GM19455 (cell line): ENCODE measurements at regions not wholly inside any gene's neighbourhood (a gene's known extent, or its start where the extent isn't known, plus 50 kb on each side); places are given as distances from the start of the nearest gene placed in this dataset.

ENCODE experiments used
- ATAC-seq: cut with Tn5 transposase; IDR thresholded peaks from one replicate; pipeline ENCODE4 v1.9.1; 2021; ENCODE audit not compliant: unreplicated experiment

DNA sequence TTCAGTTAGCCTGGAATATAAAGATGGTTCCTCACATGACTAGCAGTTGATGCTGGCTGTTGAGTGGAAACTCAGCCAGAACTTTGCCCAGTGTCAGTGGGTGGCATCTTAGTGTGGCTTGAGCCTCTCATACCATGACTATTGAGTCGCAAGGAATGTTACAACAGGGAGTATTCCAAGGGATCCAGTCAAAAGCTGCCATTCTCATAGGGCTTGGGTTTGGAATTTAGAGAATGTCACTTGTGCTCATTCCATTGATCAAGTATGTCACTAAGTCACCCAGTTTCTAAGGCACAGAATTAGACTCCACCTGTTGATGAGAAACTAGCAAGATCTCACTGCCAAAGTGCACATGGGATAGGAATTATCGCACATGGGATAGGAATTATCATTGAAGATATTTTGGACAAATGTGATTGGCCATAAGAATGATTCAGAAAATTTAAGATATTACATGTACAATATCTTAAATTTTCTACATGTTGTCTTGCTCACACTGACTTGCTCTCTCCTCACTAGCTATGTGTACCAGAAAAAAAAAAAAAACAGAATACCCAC, 1290.7 kb upstream of the ADGRL2 start:
- no peak for ATAC-seq

DNA sequence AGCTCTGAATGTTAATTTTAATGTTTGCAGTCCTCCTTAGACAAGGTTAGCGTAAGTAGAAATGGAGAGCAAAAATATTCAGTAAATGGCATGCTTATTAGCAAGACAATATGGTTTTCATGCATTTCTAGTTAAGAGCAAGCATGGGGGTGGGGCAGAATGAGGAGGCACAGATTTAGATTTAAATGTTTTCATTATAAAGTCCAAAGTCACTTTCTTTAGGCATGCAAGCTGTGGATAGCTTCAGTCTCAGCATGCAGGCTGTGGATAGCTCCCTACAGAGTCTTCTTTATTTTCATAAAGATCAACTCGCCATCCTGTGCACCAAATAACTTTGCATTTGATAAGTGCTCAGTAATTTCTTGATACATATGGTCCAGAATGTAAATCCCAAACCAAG, 1294.5 kb upstream of the ADGRL2 start:
- ATAC-seq, result no peak

DNA sequence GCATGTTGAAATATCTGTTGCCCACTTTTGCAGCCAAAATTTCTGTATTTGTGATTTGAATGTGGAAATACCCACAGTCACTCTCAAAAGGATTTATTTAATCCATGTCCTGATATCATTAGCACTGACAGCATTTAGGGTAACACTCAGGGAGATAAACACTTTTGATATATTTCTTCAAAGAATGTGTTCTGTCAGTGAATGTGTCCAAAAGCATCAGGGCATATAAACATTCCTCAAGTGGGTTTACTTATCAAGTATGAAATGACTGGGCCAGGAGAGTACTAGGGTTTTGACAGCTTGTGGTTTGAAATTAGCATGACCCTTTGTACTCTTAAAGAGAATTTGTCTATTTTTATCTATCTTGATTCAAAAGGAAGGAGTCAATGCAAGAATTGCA, 1302.1 kb upstream of the ADGRL2 start:
- no peak for ATAC-seq

DNA sequence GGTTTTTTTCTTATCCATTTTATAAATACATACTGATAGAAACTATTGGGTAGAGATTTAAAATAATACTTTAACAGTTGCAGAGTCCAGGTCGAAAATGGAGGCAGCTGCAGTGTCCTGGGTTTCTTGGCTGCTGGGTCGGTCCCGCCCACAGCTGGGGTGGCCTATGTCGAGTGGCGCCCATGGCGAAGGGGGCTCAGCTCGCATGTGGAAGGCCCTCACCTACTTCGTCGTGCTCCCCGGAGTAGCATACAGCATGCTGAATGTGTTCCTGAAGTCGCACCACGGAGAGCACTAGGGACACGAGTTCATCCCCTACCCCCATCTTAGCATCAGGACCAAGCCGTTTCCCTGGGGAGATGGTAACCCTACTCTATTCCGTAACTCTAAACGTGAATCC, 1304.9 kb upstream of the ADGRL2 start:
- ATAC-seq, result no peak

DNA sequence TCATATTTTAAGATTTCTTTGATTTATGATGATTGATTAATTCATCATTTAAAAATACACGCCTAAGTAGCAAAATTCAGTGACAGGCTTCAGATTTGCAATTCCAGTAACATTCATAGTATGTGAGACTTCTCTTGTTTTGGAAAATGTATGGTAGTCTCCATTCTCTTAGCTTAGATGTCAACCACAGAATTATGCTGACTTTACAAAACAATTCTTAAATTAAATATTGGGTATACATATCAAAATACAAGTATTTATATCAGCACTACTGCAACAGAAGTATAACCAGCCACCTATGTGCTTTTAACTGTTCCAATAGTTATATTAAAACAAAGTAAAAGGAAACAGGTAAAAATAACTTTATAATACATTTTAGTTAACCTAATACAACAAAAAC, 1328.6 kb upstream of the ADGRL2 start:
- no peak for ATAC-seq

DNA sequence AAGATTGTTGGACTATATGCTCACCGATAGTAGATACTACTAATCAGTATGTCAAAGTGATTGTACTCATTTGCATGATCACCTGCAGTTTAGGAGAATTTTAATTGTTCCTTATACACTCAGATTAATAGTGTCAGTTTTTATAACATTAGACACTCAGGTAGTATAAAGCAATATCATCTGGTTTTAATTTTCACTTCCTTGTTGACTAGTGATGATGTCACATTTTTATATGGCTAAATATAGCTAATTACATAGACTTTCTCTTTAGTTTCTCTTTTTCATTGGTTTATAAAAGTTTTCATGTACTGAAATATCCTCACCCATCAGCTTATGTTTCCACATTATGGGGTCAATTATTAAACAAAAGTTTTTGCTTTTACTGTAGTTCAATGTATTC, 1332.4 kb upstream of the ADGRL2 start:
- no peak for ATAC-seq

DNA sequence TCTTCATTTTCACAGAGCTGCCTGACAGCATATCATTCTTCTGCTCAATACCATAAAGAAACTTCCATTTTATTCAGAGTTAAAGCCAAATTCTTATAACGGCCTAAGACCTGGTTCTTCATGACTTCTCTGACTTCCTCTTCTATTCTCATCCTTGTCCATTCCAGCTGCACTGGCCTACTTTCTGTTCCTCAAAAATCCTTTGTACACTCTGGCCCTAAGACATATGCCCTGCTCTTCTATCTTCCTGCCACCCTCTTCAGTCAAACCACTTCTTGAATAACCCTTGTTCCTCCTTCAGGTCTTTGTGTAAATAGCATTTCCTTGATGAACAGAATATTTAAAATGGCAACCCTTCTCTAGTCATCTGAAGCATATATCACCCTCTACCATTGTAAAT, 1338.7 kb upstream of the ADGRL2 start:
- ATAC-seq, result no peak

DNA sequence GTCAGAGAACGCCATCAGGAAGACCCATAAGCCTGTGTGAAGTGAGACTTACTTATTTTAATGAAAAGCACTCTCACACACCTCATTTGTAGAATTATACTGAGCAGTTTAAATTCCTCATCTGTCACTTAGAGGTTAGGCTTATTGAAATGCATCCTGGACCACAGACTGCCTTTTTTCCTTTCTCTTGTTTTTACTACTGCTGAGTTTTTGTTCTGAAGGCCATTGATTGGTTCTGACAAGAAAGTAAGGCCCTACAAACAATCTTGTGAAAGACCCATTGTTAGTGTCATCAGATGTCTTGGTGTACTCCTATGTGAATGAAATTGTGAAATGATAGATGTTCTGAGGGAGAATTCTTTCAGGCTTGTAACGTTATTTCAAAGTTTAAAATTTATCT, 1343.3 kb upstream of the ADGRL2 start:
- ATAC-seq, result no peak

DNA sequence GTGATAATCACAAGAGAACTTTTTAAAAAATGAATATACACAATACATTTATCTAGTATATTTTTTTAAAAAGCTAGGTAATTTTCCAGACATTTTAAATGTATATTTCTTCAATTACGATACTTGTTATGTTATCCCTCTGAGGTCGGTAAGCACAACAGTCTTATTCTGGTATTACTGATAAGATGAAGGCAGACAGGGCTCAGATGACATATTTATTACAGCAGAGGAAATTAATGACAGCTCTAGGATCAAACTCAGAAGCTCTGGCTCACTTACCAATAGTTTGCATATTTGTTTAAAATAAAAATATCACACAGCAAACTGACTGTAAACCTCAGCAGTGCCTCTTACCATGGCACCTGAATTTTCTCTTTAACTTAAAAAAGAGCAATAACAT, 1347.0 kb upstream of the ADGRL2 start:
- ATAC-seq, result no peak

DNA sequence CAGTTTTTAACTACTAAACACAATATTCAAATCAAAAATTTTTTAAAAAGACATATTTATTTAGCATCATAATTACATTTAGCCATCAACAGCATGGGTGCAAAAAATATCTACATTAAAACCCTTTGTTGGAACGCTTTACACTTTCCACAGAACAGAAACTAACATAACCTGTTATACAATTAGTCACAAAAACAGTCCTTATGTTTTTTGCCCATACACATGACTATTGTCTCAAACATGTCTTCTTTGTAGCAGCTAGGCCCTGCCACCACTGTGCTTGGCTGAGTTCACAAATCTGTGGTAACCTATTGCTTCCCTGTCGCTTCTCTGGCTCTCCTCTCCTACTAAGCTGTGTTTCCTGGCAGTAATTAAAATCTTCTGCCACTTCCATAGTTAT, 1350.0 kb upstream of the ADGRL2 start:
- no peak for ATAC-seq

DNA sequence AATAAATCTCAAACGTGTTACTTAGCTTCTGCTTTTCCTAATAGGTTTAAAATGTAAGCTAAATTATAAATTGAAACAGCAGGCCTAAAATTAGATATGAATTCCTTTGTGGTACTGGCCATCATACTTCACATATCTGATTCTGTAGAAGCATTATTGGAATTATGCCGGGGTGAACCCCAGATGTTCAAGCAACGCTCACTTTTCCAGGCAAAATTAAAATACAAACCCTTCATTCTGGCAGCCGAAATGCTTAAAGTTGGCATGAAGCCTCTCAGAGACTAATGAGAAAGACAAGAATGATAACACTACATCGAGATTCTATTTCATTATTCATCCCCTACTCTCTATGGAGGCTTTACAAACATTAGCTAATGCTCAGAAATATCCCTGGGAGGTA, 1352.7 kb upstream of the ADGRL2 start:
- no peak for ATAC-seq

DNA sequence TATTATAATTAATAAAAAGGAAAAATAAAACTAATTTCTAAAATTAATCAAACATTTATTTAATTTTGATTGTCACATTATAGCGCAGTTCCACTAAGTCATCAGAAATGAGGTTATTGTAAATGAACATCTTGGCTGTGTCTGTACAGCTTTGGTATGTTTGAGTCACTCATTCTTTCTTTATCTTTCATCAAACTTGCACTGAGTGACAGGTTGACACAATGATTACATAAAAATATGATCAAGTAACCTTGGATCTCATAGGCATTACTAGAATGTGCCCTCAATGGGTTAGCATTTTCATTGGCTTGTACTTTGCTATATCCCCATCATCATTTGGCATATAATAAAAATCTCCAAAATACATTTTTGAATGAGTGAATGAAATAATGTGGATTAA, 1353.2 kb upstream of the ADGRL2 start:
- no peak for ATAC-seq

DNA sequence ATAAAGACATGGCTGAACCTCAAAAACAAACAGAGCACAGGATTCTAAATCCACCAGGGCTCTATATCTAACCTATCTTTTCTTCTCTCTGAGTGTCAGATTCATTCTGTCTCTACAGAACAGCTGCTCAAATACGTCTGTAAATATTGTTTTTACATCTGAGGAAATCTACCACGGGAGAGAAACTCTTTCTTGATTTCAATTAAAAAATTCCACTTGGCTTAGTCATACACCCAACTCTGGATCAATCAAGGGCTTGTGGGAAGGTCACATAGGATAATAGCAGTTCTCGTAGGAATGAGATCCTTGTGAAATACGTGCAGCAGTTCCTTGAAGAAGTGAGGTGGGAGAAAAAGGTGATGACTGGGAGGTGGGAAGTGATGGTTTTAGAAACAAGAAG, 1355.7 kb upstream of the ADGRL2 start:
- ATAC-seq, result no peak

DNA sequence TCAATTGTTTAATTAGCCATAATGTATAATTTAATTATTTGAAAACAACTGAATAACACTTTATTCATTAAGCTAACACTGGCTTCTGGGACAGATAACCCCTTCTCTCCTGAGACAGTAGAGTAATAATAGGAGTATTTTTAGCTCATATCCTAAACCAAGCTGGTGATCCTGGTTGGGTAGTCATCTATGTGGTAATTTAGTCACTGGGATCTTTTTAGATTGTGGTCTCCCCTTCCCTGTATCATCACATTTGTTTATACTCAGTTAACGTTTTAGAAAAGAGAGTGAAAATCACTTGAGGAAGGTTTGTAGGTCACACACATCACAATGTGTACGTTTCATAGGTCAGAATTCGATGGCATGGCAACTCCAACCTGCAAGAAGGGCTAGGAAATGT, 1356.6 kb upstream of the ADGRL2 start:
- no peak for ATAC-seq

DNA sequence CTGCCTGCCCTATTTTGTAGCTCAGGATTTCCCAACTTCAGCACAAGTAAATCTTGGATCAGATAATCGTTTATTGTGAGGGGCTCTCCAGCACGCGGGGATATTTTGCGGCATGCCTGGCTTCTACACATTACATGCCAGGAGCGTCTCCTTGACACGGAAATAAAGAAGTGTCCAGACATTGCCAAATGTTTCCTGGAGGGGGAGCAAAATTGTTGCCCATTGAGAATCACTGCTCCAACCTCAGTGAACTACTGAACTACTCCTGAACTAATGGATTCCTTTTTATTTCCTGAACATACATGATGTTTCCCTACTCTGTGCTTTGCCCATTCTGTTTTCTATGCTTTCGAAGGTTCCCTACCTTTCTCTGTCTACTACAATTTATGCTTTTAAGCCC, 1359.1 kb upstream of the ADGRL2 start:
- ATAC-seq, result no peak

DNA sequence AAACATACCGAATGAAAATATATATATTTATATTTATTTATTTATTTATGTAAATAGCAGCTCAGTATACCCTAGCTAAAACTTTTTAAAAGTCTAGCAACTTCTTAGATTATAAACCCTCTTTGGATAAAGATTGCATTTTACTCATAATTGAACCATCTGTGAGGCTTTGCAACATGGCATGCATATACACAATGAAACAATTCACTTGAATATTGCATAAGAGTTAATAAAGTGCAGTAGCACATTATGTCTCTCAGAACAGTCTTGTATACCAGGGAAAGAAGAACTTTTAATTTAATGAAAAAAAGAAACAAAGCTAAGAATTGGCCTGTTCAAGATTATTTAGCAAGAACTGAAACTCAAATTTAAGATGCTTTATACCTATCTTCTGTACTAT, 1363.9 kb upstream of the ADGRL2 start:
- no peak for ATAC-seq

DNA sequence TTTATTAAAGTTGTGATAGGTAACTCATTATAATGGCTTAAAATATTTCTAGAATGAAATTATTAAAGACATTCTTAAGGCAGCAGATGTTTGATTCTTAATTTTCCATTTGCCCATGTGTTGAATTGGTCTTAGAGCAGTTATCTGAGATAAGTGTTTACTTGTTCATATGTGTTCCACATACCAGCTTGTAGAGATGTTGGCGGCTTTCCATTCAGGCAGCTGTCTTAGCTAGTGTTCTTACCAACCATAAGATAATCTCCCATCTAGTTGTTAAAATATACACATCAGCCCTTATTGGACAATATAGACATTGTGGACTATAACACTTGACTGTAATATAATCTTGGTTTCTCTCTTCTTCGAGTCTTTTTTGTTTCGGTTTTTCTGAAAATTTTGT, 1372.9 kb upstream of the ADGRL2 start:
- no peak for ATAC-seq

DNA sequence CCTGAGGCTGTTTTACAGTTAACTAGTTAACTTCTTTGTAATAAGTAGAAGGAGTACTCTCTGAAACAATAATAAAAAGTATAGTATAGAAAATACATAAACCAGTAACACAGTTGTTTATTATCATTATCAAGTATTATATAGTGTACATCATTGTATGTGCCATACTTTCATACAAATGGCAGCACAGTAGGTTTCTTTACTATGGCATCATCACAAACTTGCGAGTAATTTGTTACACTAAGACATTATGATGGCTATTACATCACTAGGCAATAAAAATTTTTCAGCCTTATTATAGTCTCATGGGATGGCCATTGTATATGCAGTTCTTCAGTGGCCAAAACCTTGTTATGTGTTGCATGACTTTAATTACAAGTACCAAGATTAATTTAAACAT, 1376.5 kb upstream of the ADGRL2 start:
- no peak for ATAC-seq

DNA sequence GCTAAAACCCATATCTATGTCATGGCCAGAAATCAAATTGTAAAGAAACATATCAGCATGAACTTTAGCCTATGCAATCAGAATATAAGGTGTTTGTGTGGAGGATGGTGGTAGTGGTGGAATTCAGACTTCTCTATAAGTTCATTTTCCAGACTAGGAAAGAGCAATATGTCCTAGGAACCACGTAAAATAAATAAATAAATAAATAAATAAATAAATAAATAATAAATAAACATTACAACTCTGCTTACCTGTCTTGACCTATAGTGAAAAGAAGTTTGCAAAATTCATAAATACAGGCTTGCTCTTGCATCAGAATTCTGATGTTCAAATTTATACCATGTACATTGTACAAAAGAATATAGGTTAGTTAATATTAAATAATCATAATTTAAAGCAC, 1382.6 kb upstream of the ADGRL2 start:
- ATAC-seq, result no peak

DNA sequence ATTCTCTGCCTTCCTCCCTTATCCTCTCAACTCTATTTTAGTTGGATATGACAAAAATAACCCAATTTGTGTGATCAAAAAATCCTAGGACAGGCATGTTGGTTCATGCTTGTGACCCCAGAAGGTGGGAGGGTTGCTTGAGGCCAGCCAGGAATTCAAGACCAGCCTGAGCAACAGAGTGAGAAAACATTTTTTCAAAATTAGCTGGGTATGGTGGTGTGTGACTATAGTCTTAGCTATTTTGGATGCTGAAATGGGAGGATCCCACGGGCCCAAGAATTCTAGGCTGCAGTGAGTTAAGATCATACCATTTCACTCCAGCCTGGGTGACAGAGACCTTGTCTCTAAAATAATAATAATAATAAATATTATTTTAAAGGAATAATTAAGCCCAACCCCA, 1383.1 kb upstream of the ADGRL2 start:
- no peak for ATAC-seq

DNA sequence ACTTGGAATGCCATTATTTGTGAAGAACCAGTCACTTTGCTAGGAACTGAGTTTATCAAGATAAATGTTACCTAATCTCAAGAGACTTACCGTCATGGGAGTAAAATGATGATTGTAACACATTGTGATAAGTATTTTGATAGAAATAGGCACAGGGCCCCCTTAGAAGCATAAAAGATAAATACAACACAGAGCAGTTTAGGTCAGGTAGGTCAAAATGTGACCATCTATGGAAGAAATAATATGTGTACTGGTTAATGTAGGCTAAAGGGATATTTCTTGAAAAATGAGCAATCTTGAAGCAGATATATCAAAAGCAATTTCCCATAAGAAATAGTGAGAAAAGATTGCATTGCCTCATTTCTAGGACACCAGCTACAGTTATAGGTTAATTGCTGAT, 1386.8 kb upstream of the ADGRL2 start:
- ATAC-seq, result no peak

DNA sequence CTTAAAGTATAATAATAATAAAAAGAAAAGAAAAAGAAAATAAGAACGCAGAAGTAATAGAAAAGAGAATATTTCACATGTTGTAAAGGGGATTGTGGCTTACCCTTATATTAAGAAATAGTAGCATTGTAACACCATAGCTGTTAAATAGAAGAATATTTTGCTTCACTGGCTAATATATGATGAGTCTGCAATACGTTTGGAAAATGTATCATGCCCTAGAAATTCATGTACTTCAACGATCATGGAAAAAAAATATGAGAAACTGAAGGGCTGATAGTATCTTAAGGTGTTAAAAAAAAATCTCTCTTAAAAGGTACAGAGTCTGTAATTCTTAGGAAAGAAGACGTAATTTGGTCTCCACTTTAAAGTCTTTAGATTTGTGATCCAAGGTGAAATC, 1390.5 kb upstream of the ADGRL2 start:
- no peak for ATAC-seq

DNA sequence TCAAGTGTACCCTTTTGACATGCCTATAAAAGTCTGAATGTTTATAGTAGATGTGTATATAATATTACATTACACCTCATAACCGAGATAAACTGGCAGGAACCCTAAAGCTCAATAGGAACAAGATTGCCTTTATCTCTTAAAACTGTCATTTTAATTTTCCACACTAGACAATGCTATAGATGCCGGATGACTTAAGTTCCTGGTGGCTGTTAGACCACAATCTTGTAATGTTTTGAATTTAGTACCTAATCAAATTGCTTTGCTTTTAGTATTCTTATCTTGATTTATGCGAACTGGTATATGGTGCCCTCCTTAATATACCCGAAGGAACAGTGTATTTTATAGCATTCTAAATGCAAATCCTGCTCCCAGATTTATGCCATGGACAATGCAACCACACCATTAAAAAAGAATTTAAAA, 1397.0 kb upstream of the ADGRL4 start:
- no peak for ATAC-seq

DNA sequence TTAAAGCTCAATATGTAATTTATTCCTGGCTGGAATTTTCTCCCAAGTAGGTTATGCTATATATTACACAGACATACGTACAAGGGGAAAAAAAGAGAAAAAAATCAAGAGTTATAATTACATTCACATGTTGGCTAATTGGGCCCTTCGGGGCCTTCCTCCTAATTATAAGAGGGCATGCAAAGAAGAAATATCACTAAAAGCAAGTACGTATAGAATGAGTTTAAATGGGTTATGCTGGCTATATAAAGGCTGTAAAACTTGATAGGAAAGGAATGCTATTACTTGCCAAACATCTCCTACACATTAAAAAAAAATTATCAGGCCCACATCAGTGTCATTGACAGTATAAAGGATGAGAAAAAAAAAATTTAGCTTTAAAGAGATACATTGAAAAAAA, 1396.1 kb upstream of the ADGRL4 start:
- no peak for ATAC-seq
